OCI-LY3 (cell line): ENCODE measurements at regions not wholly inside any gene's neighbourhood (a gene's known extent, or its start where the extent isn't known, plus 50 kb on each side); places are given as distances from the start of the nearest gene placed in this dataset.

ENCODE experiments used
- EZH2phosphoT487 ChIP-seq: fragments of 200-600 bp; shearing (Covaris generic); IDR thresholded peaks from 2 replicates; pipeline ENCODE4 v1.6.1; 2018; ENCODE audit warnings: antibody characterized with exemption, mixed run types, low read depth
- TF ChIP-seq, protein P1 (sequence below): fragments of 200-600, 300-600 bp; sonication (generic); IDR thresholded peaks from 2 replicates; pipeline ENCODE4 v1.5.1; 2014; ENCODE audit warnings: antibody characterized with exemption, low read length, low read depth

DNA sequence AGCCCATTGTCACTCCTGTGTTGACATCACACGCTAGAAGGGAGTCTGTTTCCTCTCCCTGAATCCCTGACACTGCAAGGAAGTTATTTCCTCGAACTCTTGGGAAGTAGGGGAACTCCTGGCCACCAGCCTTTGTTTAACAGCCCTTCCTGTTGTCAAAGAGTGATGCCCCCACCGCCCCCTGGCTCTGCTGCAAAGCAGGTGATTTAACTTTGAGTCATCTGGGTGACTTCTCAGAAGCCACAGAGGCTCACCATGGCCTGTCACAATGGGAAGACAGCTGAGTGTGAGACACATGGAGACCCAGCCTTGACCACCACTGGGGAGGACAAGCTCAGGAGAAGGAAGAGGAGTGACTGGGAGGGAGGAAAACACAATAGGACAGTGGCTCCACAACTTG is 182.8 kb downstream of the PSMG1 start:
- TF ChIP-seq EZH2phosphoT487 = no peak
- TF ChIP-seq, protein P1, sequence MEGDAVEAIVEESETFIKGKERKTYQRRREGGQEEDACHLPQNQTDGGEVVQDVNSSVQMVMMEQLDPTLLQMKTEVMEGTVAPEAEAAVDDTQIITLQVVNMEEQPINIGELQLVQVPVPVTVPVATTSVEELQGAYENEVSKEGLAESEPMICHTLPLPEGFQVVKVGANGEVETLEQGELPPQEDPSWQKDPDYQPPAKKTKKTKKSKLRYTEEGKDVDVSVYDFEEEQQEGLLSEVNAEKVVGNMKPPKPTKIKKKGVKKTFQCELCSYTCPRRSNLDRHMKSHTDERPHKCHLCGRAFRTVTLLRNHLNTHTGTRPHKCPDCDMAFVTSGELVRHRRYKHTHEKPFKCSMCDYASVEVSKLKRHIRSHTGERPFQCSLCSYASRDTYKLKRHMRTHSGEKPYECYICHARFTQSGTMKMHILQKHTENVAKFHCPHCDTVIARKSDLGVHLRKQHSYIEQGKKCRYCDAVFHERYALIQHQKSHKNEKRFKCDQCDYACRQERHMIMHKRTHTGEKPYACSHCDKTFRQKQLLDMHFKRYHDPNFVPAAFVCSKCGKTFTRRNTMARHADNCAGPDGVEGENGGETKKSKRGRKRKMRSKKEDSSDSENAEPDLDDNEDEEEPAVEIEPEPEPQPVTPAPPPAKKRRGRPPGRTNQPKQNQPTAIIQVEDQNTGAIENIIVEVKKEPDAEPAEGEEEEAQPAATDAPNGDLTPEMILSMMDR = no peak
